Activated CD8-positive, alpha-beta memory T cell treated with anti-CD3 and anti-CD28 coated beads, Interleukin-2, amount 50 U/mL, for 24 hours (primary cell): ENCODE measurements at regions not wholly inside any gene's neighbourhood (a gene's known extent, or its start where the extent isn't known, plus 50 kb on each side); places are given as distances from the start of the nearest gene placed in this dataset.

Experiments used
- DNase-seq: peaks from one replicate; pipeline ENCODE4 v3.0.0-alpha.2; 2020; ENCODE audit errors: extremely low read depth

DNA sequence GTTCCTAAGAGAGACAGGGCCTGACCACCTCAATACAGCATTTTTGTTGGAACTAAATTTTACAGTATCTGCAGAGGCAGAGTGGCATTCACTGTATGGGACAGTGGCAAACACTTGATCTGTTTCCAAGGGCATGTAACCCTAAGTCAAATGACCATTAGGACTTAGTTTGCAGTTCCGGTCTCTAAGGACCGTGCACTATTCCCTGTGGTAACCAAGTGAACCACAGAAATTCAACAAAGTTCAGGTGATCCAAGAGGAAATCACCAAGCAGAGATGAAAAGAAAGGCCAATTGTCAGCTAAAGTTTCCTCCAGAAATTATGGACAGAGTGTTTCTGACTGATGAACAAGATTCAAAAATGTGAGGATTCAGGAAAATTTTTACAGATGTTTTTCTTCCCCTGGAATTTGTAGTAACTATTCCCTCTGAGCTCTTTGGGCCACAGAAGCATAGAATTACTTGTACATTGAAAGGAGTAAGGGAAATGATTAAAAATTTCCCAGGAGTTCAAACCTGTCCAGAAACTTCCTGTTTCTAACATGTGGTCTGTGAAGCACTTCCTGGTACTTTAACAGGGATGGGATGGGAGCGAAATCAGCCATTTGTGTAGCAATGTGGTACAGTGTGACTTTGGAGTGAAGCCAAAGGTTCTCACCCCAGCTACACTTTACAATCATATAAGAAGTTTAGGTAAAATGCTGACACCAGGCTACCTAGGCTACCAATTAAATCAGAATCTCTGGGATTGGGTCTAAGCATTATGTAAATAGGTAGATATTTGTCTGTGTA is 266.1 kb upstream of the MAP3K1 start:
- no peak for DNase-seq

DNA sequence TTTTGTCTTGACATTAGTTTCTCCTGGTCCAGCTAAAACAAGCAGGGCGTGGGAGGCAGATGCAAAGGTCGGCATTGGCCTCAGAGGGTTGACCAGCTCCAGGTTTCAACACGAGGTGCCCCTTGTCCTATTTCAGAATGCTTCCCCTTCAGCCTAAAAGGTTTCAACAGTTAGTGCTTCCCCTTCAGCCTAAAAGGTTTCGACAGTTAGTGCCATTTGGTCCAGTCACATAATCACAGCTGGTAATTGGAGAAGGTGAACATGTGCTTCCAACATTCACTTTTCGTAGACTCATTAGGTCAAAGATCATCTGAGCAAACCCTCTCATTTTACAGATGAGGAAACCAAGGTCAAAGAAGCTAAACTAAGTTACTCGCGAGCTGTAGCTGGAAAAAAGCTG is 270.3 kb upstream of the MAP3K1 start:
- DNase-seq: no peak

DNA sequence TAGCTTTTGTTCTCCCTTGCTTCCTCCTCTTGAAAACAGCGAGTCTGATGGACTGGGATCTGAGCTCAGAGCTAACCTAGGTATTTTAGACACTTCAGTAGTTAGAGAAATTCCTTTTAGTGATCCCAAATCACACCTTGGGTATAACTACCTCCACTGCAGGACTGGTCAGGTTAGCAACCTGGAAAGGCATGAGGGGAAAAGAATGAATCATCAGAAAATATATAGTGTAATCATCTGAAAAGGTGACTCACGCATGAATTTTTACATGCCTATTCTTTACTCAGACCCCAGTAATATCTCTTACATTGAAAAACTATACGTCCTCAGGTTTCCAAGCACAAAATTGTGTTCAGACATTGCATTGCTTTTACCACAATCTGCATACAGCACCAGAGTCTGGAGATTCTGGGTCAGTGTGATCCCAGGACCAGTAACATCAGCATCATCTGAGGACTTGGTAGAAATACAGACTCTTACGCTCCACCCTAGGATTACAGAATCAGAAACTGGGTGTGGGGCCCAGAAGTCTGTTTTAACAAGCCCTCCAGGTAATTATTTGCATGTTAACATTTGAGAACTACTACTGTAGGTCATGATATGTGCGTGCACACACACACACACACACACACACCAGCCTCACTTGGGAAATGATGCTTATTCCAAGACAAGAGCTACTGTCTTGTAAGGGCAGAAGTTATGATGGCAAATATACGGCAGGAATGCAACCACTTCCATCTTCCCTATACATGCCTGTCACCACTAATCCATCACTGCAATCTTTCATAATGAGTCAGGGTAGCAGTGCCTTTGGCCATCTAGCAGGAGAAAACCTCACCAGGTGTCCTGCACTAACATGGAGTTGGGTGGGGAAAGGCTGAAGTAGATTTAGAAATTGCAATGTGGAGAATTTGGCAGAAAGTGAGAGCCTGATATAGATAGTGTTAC is 271.6 kb upstream of the MAP3K1 start:
- DNase-seq: no peak

DNA sequence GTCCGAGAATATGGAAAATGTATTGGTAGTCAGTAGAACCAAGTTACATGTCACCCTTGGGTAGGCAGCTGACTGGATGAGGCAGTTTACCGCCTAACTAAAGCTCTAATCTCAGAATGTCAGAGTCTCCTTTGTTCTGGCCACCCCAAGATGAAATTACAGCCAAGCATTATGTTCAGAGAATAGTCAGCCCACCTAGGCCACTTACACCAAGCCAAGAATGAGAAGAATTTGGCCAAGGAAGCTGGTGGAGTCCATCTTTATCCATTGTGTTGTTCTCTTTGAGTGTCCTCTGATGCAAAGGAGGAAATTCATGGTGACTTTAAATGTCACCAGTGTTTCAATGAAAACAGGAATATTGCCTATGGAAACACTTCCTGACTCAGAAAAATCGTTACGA is 275.1 kb upstream of the MAP3K1 start:
- no peak for DNase-seq

DNA sequence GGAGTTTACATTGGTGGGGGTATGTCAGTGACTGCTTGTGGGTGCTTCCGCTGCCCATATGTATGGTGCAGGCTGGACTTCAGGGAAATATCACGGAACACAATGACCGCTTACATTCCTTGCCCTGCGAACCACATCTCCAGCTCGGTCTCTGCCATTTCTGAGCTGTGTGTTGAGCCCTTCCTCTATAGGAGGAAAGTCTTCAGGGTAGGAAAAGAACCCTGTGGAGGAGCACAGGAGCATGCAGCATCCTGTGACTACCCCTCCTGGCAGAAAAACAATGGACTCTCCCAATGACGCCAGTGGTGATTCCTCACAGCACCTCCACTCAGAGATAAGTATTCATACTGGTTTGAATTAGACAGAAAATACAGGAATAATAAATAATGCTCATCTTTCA is 276.8 kb upstream of the MAP3K1 start:
- no peak for DNase-seq

DNA sequence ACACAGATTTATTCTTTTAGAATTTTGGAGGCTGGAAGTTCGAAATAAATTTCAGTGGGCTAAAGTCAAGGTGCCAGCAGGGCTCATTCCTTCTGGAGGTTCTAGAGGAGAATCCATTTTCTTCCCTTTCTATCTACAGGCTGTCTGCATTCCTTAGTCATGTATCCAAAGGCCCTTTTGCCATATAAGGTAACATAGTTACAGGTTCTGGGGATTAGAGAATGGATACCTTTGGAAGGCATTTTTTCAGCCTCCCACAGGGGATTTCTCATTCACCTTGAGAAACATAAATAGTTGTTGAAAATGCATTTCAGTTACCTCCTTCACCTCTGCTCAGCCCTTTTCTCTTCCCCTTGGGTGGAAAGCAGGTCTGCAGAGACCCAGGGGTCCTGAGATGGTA is 280.0 kb upstream of the MAP3K1 start:
- no peak for DNase-seq

DNA sequence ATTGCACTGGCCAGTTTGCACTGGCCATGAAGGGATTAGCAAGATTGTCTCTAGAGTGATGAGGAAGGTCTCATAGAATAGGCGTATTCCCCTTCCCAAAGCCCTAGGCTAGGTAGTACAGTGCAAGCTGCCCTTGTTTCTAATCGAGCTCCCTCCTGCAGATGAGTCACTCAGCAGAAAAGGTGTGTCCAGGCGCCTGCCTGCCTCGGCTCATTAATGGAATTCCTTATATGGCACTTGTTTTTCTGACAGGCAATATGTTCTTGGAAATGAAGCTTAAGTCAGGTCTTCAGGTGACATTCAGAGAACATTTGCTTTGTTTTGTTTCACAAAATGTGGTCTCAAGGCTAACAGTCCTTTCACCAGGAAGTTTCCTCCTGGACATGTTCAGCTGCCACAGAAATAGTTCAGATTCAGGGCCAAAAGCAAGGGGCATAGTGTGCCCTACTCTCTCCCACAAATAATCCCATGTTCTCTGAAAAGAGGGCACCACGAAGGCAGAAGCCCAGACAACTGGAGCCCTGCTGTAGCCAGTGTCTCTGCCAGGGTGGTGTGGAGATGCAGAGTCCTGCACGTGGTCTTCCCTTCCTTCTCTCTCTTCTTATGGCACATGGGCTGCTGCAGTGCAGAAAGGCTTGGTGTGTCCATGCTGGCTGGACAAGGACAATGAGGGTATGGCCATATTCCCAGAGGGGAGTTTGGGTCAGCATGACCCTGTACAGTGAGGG is 281.1 kb upstream of the MAP3K1 start:
- DNase-seq: no peak

DNA sequence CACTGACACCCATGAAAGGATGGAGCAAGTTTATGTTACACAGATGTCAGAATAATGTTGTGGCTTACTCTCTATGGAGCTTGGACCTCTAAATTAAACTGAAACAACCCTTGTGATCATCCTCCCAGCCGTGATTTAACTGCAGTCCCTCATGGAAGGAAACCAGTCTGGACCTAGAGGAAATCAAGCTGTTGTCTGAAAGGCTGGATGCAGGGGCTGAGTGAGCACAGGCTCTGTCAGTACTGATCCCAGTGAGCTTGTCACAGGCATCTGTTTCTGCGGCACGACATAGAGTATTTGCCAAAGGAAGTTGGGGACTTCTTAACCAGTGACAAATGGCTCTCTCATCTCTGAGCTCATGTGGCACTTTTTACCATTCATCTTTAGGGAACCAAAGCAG is 282.9 kb upstream of the MAP3K1 start:
- no peak for DNase-seq

DNA sequence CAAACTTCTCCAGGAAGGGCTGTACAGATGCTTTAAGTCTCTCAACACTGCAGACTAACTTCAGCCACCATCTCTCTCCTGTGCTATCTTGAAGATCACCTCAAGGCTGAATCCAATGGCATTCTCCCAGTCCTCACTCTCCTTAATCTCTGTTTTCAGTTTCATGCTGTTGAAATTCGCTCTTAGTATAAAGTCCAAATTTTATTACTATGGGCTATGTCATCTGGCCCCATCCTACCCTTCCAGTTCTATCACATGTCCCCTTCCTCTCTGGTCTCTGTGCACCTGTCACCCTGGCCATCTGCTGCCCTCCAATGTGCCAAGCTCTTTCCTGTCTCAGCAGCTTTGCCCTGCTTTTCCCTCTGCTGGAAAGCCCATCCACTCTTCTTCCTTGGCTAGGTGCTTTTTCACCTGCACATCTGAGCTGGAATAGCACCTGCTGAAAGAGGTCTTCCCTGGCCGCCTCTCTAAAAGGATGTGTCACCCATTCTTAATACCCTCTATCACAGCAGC is 284.7 kb upstream of the MAP3K1 start:
- no peak for DNase-seq

DNA sequence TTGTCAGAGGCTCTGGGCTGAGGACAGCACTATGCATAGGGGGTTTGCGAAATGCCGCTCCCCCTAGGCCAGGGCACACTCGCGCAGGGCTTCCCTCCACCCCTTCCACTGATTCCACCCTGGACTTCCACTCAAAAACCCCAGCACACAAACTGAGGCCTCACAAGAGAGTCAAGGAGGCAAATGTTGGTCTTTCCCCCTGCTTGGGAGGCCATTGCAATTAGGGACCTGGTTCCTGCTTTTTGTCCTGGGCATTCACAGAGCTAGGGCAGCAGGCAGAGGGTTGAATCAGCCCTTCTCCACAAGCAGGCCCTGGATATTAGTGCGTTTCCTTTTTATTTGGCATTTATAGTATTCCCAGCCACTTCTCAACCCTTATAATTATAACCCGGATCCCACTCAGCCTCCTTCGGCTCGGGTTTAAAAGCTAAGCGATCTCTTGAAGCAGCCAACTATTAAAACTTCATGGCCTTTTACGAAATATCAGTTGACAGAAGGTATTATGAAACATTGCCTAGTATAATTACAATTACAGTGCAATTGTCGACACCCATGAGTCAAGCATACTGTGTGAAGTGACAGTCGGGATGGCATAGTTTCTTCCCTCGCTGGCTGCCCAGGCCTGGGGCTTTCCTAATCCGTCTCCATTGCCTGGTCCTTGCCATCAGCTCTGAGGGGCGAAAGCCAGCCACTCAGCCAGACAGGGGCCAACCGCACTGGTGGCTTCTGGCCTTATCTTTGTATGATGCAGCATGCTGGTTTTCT is 285.5 kb upstream of the MAP3K1 start:
- no peak for DNase-seq

DNA sequence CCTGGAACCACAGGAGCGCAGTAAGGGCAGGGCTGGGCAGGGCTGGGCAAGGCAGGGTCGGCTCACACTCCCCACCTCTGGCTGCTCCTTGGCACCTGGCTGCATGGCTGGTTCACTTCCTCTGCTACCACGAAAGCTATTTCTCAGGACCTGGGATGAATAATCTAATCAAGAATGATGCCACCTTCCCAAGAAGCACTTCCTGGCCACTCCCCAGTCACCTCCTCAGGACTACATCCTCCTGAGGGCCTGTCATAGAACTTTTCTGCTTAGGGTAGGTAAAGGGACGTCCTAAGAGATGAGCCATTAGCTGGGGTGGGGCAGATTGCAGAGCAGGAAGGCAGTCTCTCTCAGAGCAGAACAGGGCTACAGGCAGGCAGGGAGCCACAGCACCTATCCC is 288.2 kb upstream of the MAP3K1 start:
- DNase-seq: no peak

DNA sequence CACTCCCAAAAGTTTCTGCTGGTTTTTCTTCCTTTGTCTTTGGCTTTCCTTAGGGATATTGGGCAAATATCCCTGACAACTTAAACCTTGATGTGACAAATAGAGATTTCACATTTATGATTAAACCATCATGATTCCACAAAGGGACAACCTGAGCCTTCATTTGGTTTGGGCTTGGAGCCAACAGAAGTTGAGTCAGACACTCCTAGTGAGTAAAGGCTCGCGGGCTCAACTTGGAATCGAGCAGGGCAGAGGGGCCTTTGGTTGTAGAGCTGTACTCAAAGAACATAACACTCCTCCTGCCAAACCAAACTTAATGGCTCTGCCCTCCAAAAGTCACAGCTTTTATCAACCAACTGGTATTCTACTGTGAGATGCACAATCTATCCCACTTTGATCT is 290.2 kb upstream of the MAP3K1 start:
- DNase-seq: no peak

DNA sequence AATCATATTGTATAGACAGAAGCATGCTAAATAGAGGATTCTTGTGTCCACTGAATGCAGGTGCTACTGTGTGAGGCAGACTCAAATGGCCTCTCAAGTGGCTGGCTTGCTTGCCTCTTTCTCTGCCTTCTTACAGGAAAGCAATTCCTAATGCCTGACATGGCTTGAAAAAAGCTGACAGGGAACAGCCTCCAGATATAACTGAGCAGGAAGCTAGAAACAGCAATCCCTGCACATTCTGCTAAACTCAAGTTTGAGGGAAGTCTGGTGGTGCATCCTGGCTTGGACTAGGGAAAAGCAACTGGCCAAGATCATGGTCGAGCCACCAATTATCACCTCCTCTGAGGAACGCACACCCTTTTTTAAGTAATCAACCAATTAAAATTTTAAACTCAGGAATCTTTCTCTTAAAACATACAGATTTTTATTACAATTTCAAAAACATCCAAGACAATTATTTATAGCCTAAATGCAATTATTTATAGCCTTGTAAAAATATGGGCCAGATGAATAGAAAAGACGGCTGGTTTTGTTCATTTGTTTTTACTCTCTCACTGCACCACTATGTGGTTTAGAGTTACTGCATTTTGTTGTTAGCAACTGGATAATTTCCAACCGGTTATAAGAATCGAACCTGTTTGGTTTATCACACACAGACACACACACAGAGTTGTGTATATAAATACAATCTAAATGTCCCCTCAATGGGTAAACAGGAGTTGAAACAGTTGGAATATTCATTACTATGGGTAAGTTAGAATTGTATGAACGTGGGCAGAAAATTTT is 290.9 kb upstream of the ANKRD55 start:
- no peak for DNase-seq

DNA sequence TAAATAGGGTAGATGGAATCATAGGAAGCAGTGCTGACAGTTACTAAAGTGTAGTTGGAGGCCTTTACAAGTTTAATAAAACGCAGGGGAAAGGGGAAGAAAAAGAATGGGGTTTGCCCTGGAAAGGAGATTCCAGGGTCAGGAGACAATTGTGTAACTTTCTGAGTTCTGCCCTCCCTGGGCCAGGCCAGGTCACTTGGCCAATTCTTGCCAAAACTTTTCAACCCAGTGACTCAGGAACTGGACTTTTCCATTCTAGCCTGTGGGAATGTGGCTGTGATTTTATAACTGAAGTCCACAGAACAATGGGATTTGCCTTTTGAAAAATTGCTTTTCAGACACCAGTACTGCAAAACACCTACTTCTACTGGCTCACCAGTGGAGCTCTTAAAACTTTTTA is 289.8 kb upstream of the ANKRD55 start:
- no peak for DNase-seq

DNA sequence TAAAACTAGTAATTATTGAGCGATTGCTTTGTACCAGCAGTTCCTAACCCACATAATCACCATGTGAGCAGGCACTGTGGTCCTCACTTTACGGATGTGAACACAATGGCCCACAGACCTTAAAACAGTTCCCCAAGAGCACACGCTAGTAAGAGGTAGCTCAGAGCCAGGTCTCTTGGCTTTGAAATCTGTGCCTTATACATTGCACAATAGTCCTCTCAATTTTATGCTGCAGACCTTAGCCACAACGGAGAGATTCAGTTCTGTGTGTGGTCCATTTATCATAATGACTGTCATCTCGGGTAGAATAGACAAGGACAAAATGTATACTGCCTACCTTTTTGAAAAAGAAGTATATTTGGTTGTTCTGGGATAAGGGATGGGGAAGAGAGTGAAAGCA is 289.0 kb upstream of the ANKRD55 start:
- no peak for DNase-seq

DNA sequence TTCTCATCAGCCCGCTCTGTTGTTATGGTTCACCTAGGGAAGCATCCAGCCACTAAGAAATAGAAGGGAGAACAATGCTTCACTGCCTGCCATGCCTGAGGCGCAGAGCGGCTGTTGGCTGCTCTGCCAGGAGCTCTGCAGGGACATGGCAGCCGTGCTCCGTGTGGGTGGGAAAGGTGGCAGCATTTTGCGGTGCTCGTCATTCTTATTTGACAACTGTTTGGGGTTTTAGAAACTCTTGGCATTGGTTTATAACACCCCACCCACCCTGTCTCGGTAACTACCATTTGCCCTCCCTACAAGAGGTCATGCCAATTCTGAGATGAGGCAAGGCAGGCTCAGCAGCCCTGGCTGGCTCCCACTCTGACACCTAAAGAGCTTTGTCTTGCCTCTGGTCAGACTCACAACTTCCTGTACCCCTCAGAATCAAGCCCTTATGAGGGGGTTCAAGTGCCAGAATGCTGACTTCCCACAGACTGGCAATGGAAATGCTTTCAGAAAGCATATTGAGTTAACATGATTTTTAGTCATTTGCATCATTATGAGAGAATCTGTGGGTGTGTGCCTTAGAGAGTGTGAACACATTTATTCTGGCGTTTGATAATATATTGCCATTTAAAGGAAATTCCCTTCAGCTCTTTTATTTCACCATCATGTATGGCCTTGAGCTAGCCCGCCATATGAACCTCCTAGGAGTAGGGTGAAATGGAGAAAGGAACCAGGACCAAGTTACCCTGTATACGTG is 288.0 kb upstream of the ANKRD55 start:
- DNase-seq: no peak

DNA sequence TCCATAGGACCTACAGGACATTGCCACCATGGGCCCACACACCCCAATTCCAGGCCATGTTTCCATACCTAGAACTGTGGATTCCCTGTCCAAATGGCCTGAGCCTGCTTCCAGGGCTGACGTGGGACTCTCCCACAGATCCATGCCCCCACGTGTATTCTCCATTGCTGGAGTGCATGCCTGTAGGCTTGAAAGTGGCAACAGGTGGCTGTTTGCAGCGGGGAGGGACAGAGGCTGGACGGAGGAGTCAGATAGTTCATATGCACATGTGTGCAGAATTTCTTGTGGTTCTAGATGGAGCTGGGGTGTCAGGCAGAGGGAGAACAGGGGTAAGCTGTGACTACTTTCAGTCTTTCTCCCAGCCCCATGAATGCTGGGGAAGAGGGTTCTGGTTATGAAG is 285.7 kb upstream of the ANKRD55 start:
- DNase-seq: no peak

DNA sequence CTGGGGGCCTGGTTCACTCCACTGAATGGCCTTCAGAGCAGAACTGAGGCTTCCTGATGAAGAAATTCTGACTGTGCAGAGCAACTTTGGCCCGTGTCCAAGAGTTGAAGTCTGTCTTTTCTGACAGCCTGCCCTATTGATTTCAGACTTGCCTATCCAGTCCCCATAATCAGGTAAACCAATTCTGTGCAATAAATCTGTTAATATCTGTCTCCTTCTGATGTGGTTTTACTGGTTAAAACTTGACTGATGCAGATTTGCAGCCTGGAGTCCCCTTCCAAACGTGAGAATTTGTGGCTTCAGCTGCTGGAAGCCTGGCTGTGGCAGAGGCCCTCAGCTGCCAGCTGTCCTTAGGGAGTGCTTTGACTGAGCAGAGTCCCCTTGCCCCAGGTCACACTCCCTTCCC is 283.9 kb upstream of the ANKRD55 start:
- DNase-seq: no peak

DNA sequence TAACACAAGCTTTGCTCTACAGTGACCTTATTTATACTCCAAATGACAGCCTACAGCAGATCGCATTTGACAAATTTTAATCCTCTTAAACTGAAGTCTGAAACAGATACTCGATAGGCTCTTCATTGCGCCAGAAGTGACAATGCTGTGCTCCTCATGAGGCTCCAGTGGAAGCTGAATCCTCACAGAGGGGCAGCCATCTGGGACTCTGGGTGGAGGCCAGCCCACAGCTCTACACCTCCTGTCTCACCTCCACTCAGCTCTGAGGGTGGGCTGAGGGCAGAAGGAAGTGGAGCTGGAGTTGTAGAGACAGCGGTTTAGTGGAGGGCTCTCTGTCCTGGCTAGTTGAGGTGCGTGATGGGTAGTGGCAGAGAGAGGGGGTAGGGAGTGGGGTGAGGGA is 283.3 kb upstream of the ANKRD55 start:
- no peak for DNase-seq

DNA sequence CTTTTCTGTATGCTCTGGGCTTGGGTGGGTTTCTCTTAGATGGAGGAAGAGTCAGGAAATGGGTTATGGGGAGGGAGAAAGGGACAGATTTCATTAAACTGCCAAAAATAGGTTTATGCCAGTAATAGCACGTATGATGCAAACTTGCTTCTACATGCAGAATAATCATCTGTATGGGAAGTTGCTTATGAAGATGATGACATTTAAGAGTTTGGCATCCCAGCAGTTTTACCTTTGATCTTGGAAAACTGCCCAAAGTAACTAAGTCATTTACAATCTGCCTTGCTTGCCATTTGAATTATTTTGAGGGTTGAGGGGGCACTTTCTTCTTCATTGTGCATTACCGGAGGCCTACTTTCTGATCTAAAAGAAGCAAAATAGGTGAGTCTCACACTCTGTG is 282.9 kb upstream of the ANKRD55 start:
- no peak for DNase-seq
